Activated gamma-delta T cell treated with anti-CD3 and anti-CD28 coated beads, Interleukin-2, amount 50 U/mL, for 16 hours (primary cell): ENCODE measurements at regions not wholly inside any gene's neighbourhood (a gene's known extent, or its start where the extent isn't known, plus 50 kb on each side); places are given as distances from the start of the nearest gene placed in this dataset.
"Not testable (repeated sequence)": the region's sequence is repeated elsewhere in the genome, so short reads cannot be mapped to it uniquely, and the experiment has no call there.

Experiments used
- DNase-seq: peaks from one replicate; pipeline ENCODE4 v3.0.0-alpha.2; 2020; ENCODE audit warnings: low read depth

- no peak for DNase-seq
Observed at GRCh38 chr12:131362291-131363211, 348.3 kb upstream of the SFSWAP start.

- DNase-seq = no peak
Observed at GRCh38 chr12:131363393-131363792, 347.5 kb upstream of the SFSWAP start.

DNA sequence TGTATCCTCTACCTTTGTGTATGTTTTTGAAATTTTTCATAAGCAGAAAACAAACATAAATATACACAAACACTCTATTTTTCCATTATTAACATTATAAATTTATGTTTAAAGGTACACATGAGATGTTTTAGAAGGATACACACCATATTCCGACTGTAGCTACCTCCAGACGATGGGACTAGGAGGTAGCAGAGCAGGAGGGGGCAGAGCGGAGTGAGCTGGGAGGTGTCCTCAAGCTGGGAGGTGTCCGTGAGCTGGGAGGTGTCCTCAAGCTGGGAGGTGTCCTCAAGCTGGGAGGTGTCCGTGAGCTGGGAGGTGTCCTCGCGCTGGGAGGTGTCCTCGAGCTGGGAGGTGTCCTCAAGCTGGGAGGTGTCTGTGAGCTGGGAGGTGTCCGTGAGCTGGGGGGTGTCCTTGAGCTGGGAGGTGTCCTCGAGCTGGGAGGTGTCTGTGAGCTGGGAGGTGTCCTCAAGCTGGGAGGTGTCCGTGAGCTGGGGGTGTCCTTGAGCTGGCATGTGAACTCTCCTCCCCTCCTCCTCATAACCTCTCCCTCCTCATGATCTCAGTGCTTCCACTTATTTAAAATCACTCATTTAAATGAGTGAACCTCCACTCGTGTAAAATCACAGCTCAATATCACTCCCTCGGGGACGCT lies 346.9 kb upstream of the SFSWAP start:
- DNase-seq = no peak

GRCh38 chr12:131364903-131365820 lies 345.7 kb upstream of the SFSWAP start:
- no peak for DNase-seq

- no peak for DNase-seq
Observed at GRCh38 chr12:131365821-131366260, 345.0 kb upstream of the SFSWAP start.

DNA sequence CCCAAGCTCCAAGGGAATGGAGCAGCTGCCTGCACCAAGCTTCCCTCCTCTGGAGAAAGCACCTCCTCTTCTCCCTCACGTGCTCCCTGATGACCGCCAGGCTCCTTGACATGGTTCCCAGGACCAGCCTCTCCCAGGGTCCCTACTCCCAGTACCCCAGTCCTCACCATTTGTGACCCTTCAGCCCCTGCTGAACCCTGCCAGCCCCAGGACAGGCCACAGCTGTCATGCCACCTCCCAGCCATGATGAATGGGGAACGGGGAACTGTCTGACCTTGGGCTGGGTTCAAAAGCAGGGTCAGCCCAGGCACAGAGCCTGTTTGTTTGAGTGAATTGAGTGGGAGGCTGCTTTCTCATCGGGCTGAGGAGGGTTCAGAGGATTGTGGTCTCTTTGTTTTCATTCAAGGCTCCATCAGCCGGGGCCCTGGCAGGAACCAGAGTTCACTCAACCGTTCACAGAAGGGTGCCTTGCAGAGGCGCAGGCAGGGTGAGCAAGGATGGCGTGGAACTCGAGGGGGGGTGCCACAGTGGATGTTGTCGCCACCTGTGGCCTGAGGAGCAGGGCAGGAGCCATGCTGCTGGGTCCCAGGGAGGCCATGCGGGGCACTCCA lies 344.5 kb upstream of the SFSWAP start:
- DNase-seq = no peak

GRCh38 chr12:131367067-131367982 lies 343.6 kb upstream of the SFSWAP start:
- not testable (repeated sequence) for DNase-seq

DNA sequence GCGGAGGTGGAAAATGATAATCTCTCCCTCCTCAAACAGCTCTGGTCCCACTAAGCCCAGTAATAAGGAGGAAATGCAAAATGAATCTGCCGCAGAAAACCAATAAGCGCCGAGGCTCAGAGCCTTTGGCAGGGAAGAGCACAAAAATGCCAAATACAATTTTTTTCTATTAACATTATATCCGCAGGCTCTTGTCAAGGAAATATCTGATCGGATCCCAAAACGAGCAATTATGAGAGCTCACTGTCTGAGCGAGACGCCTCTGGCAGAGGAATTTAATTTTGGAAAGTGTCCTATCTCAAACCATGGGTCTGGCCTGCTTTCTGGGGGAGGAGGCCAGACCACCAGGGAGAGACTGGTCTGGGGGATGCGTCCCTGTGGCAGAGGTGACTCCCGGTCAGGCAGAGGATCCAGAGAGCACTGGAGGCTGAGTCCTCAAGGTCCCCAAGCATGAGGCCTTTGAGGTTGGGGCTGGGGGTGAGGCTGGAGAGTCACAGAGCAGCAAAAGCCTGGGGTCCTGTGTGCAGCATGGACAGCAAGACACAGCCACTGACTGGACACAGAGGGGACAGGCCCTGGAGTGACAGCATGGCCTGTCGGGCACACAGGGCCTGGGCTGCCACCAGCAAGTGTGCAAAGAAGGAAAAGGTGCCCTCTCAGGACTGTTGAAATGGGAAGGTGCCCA lies 342.8 kb upstream of the SFSWAP start:
- no peak for DNase-seq

GRCh38 chr12:131368668-131369071 lies 342.2 kb upstream of the SFSWAP start:
- DNase-seq = no peak

- DNase-seq = no peak
Observed at GRCh38 chr12:131369094-131369845, 341.6 kb upstream of the SFSWAP start.

DNA sequence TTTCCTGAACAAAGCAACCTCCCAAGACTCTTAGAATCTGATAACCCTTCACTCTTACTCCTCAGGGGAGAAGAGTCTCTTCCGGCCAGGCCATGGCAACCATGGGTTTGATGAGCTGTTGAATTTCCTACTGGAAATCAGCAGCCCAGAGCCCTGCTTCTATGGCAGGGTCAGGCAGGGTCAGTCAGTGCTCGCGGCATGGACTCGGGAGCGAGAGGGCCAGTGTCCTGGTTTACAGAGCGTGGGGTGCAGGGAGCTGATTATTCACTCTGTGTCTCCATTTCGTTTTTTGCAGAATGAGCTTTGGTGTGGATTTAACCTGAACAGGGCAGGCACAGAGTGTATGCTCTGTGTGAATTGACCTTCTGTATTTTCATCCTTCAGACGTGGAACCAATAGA lies 340.6 kb upstream of the SFSWAP start:
- no peak for DNase-seq

DNA sequence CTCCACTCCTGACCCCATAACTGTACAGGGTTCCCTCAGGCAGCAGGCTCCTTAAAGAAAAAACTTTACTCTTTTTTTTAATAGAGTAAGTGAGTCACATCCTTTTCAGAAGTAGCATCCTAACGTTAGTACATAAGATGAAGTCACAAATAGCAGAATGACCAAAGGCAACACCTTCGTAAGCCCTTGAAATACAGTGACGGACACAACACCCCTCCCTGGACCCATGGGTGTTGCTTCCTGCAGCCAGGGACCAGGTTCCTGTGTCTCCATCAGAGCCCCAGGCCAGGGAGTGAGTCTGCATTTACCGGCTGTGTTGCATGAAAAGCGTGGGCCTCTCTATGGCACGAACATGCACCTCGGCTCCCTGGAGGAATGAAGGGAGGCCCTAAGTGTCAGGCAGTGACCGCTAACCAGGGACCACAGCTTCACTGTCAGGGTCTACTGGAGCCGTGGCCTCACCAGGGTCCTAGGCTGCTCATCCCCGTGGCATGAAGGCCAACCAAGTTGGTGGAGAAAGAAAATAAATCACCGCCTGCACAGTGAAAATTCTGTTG lies 340.0 kb upstream of the SFSWAP start:
- no peak for DNase-seq

GRCh38 chr12:131371401-131372170 lies 339.3 kb upstream of the SFSWAP start:
- DNase-seq = no peak

DNA sequence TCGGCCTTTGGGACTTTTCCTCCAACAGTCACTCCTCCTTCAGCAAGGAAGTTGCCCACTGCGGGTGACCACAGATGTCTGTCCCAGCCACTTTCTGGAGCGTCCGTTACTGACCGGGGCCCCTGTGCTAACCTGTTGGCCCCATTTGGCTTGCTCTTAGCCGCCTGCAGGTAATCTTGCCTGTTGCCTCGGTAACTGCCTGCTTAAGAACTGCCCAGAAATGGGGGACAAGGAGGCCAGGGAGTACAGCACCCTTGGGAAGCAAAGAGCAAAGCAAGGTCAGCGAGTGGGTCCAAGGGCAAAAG lies 338.8 kb upstream of the SFSWAP start:
- DNase-seq = no peak

- DNase-seq = no peak
Observed at GRCh38 chr12:131372706-131373195, 338.1 kb upstream of the SFSWAP start.

DNA sequence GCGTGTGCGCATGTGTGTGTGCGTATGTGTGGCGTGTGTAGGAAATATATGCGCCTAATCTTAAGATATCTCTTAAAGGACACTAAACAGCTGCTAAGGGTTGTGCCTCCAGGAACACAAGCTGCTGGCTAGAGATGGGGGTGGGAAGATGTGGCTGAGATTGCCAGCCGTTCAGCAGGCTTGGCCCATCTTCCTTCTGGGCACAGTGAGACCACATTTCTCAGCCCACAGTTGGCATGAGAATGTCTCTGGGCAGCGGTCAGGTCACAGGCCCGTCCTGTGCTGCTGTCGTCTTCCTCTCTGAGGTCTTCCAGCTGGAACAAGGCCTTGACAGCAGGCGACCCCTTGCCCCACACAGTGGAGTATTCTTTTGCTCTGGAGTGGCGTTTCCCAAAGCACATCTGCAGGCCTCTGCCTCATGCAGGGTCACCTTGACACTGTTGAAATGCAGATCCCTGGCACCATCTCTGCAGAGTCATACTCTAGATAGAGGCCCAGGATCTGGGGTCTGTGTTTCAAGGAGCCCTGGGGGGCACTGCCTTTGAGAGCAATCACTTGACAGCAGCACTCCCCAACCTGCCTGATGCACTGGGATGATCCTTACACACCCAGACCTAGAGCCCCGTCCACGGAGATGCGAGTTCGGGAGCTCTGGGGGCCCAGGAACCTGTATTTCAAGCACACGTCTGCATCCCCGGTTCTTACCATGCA lies 335.5 kb upstream of the SFSWAP start:
- no peak for DNase-seq

GRCh38 chr12:131375972-131376345 lies 334.9 kb upstream of the SFSWAP start:
- no peak for DNase-seq
